ENCODE measurements at regions not wholly inside any gene's neighbourhood (a gene's known extent, or its start where the extent isn't known, plus 50 kb on each side); places are given as distances from the start of the nearest gene placed in this dataset.

DNA sequence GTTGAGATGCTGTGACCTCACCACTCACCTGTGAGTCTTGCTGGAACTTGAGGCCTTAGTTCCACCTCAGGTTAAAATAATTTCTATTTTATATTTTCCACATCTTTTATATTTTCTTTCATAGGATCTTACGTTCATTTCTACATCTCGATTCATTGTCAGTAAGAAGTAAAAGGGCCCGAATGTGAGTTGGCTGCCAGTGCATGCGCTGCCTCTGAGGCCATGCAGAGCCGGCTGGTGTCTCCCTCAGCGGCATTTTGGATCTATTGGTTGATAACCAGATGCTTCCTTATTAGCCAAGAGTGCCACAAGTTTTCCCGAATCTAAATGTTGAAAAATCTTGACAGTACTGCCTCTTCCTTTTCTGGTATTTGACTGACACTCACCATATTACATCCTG lies 347.3 kb downstream of the TEX29 start:
- Histone ChIP-seq H2BK12ac (ENCODE audit: insufficient read length, low read depth, low read length) (no peak overlapping the region), H3K56ac (ENCODE audit: insufficient read length, low read depth, low read length) (no peak overlapping the region), H3K14ac (ENCODE audit: insufficient read depth, low read length) (no peak overlapping the region), H3T11ph (ENCODE audit: low read length) (no peak overlapping the region), H3K4me1 (ENCODE audit: insufficient read depth, low read length) (no peaks in the 10 kb centered on the region), H2BK120ac (ENCODE audit: low read depth, low read length, poor library complexity, severe bottlenecking) (no peak overlapping the region), H3K79me1 (ENCODE audit: insufficient read depth, low read depth, low read length, poor library complexity, severe bottlenecking) (no peaks in the 10 kb centered on the region), H4K91ac (ENCODE audit: insufficient read length, low read depth, low read length) (no peak overlapping the region), H3K23me2 (ENCODE audit: insufficient read length, low read depth, low read length, poor library complexity, severe bottlenecking) (no peaks in the 10 kb centered on the region), H3K4me2 (ENCODE audit: insufficient read depth, insufficient read length, low read length) (no peak overlapping the region), H3K27ac (ENCODE audit: insufficient read length, low read depth, low read length) (no peak overlapping the region), H2BK5ac (ENCODE audit: insufficient read length, low read length) (no peak overlapping the region), H3K23ac (ENCODE audit: insufficient read length, low read depth, low read length) (no peak overlapping the region), H2AFZ (ENCODE audit: low read length) (no peak overlapping the region), H4K8ac (replicated peaks; ENCODE audit: insufficient read length, low read depth, low read length) (no peak overlapping the region), H3K79me2 (ENCODE audit: insufficient read depth, low read length) (no peaks in the 10 kb centered on the region), H2AK5ac (ENCODE audit: insufficient read length, low read length) (no peak overlapping the region), H4K5ac (ENCODE audit: insufficient read length, low read depth, low read length) (no peak overlapping the region), H3K9me3 (ENCODE audit: control insufficient read depth, low read depth, low read length) (no peaks in the 10 kb centered on the region), H3K4ac (ENCODE audit: low read depth, low read length) (no peak overlapping the region), H4K20me1 (ENCODE audit: control insufficient read depth, insufficient read depth, insufficient read length) (no peaks in the 10 kb centered on the region), H2BK15ac (ENCODE audit: low read depth, low read length) (no peak overlapping the region), H3K27me3 (ENCODE audit: insufficient read depth, low read length) (no peaks in the 10 kb centered on the region), H3K18ac (ENCODE audit: insufficient read length, low read depth, low read length) (no peak overlapping the region), H2BK20ac (ENCODE audit: low read depth, low read length, poor library complexity, severe bottlenecking) (no peak overlapping the region), H3K9ac (ENCODE audit: extremely low read depth, insufficient read length, low read length) (no peak overlapping the region)
- WGBS (ENCODE audit: extremely low coverage, insufficient read length, low lambda C conversion rate) = no CpG with 5 or more reads among the region's 7 CpGs
- Mint-ChIP-seq H3K9me3 (no peaks in the 10 kb centered on the region), H3K27me3 (ENCODE audit: low read depth) (peaks cover 2% of the 10 kb centered on the region; the same call in 1 of the 2 replicates), H3K36me3 (ENCODE audit: insufficient read depth in 1 of 3, low read depth in 3 of 3) (no peaks in the 10 kb centered on the region), H3K4me3 (no peak overlapping the region), H3K4me1 (peaks cover 2 to 12% of the 10 kb centered on the region in 2 experiments; a peak in 2 of 4 replicates), H3K27ac (no peak overlapping the region)
- DNase-seq = peak; percentile 3
- TF ChIP-seq, protein P1, sequence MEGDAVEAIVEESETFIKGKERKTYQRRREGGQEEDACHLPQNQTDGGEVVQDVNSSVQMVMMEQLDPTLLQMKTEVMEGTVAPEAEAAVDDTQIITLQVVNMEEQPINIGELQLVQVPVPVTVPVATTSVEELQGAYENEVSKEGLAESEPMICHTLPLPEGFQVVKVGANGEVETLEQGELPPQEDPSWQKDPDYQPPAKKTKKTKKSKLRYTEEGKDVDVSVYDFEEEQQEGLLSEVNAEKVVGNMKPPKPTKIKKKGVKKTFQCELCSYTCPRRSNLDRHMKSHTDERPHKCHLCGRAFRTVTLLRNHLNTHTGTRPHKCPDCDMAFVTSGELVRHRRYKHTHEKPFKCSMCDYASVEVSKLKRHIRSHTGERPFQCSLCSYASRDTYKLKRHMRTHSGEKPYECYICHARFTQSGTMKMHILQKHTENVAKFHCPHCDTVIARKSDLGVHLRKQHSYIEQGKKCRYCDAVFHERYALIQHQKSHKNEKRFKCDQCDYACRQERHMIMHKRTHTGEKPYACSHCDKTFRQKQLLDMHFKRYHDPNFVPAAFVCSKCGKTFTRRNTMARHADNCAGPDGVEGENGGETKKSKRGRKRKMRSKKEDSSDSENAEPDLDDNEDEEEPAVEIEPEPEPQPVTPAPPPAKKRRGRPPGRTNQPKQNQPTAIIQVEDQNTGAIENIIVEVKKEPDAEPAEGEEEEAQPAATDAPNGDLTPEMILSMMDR (conservative IDR thresholded peaks at IDR 0.05) = no peak
